ENCODE measurements at regions not wholly inside any gene's neighbourhood (a gene's known extent, or its start where the extent isn't known, plus 50 kb on each side); places are given as distances from the start of the nearest gene placed in this dataset.

DNA sequence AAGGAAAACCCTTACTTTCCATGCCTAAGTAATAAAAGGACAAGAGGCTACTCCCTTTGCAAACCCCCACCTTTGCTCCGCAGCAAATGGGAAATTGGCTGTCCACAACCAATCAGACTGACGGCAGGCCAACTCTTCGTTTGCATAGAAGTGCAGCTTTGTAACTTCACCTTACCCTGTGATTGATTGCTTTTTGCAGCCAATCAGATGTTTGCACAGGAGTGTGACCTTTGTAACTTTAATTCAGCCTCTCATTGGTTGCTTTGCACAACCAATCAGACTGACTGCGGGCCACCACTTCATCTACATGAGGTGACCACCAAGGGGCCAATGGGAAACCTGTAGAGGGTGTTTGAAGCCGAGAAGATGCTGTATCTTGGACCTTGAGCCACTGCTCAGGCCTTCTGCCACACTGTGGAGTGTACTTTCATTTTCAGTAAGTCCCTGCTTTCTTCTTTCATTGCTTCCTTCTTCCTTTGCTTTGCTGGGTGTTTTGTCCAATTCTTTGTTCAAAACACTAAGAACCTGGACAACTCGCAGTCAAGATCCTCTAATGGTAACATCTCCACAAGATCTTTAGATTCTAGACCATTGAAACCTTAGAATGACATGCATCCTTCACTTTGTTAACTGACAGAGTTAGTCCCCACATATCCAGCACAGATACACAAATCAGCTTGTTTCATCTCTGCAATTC is 51.3 kb upstream of the FREM1 start:
- TF ChIP-seq, protein P1, sequence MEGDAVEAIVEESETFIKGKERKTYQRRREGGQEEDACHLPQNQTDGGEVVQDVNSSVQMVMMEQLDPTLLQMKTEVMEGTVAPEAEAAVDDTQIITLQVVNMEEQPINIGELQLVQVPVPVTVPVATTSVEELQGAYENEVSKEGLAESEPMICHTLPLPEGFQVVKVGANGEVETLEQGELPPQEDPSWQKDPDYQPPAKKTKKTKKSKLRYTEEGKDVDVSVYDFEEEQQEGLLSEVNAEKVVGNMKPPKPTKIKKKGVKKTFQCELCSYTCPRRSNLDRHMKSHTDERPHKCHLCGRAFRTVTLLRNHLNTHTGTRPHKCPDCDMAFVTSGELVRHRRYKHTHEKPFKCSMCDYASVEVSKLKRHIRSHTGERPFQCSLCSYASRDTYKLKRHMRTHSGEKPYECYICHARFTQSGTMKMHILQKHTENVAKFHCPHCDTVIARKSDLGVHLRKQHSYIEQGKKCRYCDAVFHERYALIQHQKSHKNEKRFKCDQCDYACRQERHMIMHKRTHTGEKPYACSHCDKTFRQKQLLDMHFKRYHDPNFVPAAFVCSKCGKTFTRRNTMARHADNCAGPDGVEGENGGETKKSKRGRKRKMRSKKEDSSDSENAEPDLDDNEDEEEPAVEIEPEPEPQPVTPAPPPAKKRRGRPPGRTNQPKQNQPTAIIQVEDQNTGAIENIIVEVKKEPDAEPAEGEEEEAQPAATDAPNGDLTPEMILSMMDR (IDR thresholded peaks at IDR 0.05; ENCODE audit: low read depth, low read length) = no peak
- no peak for DNase-seq (ENCODE audit: low read depth in 1 of 2, low spot score in 1 of 2)
- H3K27me3 ChIP-seq = no peaks in the 10 kb centered on the region

DNA sequence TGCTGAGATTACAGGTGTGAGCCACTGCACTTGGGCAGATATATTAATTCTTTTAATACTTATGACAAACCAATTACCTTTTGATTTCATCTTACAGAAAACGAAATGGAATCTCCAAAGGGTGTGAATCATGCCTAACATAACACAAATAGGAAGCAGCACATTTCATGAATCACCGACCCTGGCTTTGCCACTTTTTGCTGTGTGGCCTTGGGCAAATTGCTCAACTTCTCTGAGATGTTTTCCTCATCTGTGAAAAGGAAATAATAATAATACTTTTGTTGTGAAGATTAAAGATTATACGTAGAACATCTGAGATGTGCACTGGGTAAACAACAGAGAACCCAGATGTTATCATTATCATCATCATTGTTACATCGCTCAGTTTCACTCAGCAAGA is 50.7 kb upstream of the FREM1 start:
- no peaks in the 10 kb centered on the region for H3K9me3 ChIP-seq (ENCODE audit: low read depth)
- no peak for DNase-seq (ENCODE audit: low read depth in 1 of 2, low spot score in 1 of 2)
- H3K27me3 ChIP-seq = no peaks in the 10 kb centered on the region
- no peak overlapping the region for H3K4me3 ChIP-seq
- no peaks in the 10 kb centered on the region for H3K4me1 ChIP-seq (ENCODE audit: low read depth)
- TF ChIP-seq, protein P1 (IDR thresholded peaks at IDR 0.05; ENCODE audit: low read depth, low read length) = no peak
- no peaks in the 10 kb centered on the region for H3K36me3 ChIP-seq
- H3K27ac ChIP-seq = no peak overlapping the region

More for the DNA sequence above, 51.3 kb upstream of the FREM1 start:
- H3K4me1 ChIP-seq (ENCODE audit: low read depth) = no peaks in the 10 kb centered on the region
- H3K9me3 ChIP-seq (ENCODE audit: low read depth) = no peaks in the 10 kb centered on the region
- no peak overlapping the region for H3K4me3 ChIP-seq
- H3K36me3 ChIP-seq = no peaks in the 10 kb centered on the region
- no peak overlapping the region for H3K27ac ChIP-seq

Measured in cardiac muscle cell (in vitro differentiated cells and primary cell).